Activated effector memory CD4-positive, alpha-beta T cell treated with anti-CD3 and anti-CD28 coated beads, Interleukin-2, amount 50 U/mL, for 16 hours (primary cell): ENCODE measurements at regions not wholly inside any gene's neighbourhood (a gene's known extent, or its start where the extent isn't known, plus 50 kb on each side); places are given as distances from the start of the nearest gene placed in this dataset.
"Not testable (repeated sequence)": the region's sequence is repeated elsewhere in the genome, so short reads cannot be mapped to it uniquely, and the experiment has no call there.

Experiments
- DNase-seq: peaks from one replicate; pipeline ENCODE4 v3.0.0-alpha.2; 2020

- DNase-seq: no peak
Measured at GRCh38 chr18:47727409-47727808, 203.1 kb downstream of the SMAD2 start.

DNA sequence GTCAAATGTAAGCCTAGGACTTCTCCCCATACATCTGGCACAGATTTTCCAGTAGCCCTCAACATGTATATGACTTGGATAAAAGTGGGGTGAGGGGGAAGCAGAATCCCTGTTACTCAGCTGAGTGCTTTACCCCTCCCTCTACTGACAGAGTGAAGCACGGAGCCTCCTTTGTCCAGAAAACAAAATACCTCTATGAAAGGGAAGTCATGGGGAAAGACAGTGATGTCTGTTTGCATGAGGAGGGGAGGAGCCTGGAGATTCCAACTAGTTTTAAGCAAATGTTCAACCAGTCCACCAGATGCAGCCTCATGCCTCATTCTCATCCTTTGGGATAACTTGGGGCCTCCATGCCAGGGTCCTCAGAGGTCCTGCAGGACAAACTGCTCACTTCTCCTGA is 203.9 kb downstream of the SMAD2 start:
- peak; percentile 6 for DNase-seq

- peak; percentile 12 for DNase-seq
Measured at GRCh38 chr18:47725656-47726055, 204.8 kb downstream of the SMAD2 start.

GRCh38 chr18:47724186-47724975 is 206.1 kb downstream of the SMAD2 start:
- DNase-seq: peak; percentile 19

- DNase-seq: no peak
Measured at GRCh38 chr18:47721876-47722275, 208.6 kb downstream of the SMAD2 start.

GRCh38 chr18:47720741-47721140 is 209.7 kb downstream of the SMAD2 start:
- DNase-seq: no peak

DNA sequence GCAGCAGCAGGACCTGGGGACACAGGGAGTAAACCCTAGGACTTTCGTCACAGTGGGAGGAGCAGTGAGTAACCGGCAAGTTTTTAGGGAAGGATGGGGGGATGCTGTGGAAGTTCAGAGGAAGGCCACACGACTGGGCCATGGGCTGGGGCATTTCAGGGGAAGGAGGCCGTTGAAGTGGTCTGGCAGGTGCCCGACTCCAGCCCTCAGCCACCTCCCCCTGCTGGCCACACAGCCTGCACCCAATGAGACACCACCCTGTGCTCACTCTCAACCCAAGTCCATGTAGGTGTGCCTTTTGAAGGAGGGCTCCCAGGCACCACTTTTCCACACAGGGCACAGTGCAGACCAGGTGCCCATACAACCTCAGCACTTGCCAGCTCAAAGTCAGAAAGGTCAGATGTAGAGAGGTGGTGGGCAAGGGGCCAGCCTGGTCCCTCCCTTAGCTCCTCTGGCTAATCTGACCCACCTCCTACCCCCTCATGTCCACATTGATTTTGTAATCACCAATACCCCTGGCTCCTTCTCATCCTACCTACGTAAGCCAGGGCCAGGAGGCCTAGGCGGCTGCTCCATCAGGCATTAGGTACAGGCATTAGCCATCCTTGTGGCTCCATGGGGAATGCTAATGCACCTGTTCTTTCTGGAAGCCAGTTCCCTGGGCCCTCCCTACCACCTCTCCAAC is 211.2 kb downstream of the SMAD2 start:
- DNase-seq: no peak

- no peak for DNase-seq
Measured at GRCh38 chr18:47718646-47719045, 211.8 kb downstream of the SMAD2 start.

- no peak for DNase-seq
Measured at GRCh38 chr18:47717257-47717656, 213.2 kb downstream of the SMAD2 start.

GRCh38 chr18:47716632-47717185 is 213.8 kb downstream of the SMAD2 start:
- DNase-seq: no peak

DNA sequence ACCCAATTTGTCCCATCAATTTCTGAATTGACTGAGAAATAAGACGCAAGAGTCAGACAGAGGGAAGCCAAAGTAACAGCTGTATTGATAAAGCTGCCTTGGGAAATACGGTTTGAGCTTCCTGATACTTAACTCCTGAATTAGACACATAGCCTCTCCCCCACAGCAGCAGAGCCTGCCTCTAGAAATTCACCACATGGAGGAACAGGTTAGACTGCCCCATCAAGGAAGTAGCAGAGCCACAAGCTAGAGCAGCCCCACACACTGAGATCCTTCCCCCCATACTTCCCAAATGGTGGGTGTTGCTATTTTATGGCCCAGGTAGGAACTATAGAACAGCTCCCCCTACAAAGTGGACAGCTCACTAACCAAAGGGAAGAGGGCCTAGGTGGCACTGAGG is 220.0 kb downstream of the SMAD2 start:
- no peak for DNase-seq

DNA sequence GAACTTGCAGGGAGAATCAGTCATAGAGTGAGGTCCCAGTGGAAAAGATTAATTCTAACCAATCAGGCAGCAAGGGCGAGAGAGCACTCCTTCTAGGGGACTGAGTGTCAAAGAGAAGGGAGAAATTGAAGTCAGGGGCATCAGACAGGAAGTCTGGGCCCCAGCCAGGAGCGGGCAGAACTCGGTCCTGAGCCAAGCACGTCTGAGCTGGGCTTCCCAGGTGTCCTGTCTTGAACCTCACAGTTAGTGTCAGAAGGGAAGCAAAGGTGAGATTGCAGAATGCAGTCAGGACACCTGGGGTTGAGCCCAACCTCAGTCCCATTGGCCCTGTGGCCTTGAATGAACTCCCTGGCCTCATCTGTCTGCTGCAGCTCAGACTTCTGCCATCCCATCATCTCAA is 220.9 kb downstream of the SMAD2 start:
- no peak for DNase-seq

DNA sequence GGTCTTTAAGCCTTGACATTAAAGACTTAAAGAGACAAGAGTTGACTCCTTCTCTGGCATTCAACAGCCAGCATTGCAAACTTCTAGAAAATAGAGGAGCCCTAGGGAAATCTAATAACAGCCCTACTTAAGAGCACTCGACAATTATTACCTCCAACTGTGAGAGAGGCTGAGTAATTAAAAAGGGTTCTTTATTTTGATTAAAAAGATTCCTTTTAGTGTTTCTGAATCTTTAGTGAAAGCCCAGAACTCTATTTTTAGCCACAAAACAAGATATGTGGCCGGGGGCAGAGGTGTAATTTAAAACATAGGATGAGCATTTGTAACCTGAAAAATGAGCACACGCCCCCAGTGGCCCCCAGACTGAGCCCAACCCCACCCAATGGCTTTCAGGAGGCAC is 222.3 kb downstream of the SMAD2 start:
- DNase-seq: no peak

GRCh38 chr18:47701134-47701533 is 229.3 kb downstream of the SMAD2 start:
- no peak for DNase-seq

- no peak for DNase-seq
Measured at GRCh38 chr18:47696870-47697269, 233.6 kb downstream of the SMAD2 start.

- DNase-seq: no peak
Measured at GRCh38 chr18:47691611-47692010, 238.8 kb downstream of the SMAD2 start.

- DNase-seq: not testable (repeated sequence)
Measured at GRCh38 chr18:47690778-47691177, 239.7 kb downstream of the SMAD2 start.

GRCh38 chr18:47689371-47689770 is 241.1 kb downstream of the SMAD2 start:
- no peak for DNase-seq

DNA sequence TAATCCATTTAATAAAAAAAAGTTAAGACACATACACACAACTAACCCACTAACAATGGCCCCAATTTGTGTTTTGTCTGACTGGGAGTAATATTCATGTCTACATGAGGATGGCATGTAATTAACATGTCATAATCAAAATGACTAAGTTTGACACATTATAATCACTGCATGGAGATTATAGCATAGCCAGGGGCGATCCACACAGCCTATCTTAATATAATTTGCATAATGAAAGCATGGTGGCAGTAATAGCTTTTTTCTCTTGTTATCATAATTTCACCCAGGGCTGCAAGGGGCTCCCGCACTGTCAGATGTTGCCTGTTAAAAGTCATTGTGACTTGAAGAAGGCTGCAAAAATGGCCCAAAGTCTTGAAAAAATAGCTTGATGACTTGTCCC is 243.7 kb downstream of the SMAD2 start:
- no peak for DNase-seq

- no peak for DNase-seq
Measured at GRCh38 chr18:47683774-47684173, 246.7 kb downstream of the SMAD2 start.

DNA sequence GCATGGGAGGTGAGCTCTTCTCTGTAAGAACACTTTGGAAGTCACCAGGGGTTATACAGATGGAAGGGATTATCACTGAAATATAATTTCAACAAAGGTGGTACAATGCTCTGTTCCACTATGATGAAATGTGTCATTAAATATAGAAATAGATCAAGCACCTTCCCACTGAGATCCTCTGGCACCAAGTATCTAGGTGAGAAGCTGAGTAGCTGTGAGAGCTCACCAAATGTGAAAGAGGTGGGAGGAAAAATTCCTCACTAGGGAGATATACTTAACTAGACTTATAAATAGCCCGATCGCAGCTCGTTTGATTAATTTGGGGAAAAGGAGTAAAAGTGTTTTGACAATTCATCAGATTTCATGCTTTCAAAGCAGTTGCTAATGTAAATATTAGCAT is 247.6 kb downstream of the SMAD2 start:
- no peak for DNase-seq

DNA sequence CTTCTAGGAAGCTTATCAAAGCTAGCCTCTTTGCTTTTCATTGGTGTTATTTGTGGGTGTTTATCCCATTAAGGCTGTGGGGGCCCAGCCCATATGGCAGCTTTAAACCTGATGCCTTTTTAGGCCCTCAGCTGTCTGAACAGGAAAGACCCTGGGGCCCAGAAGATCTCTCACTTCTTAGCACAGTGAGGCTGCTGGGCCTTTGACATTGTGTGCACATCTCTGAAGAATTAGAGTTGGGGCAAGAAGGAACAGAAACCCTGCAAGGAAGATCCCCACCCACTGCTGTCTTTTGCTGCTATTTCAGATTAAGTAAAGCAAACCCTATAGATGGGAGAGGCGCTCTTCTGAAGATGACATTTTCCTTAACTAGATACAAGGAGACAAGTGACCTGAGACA is 250.0 kb downstream of the SMAD2 start:
- DNase-seq: no peak

GRCh38 chr18:47679864-47680263 is 250.6 kb downstream of the SMAD2 start:
- no peak for DNase-seq

GRCh38 chr18:47677952-47678351 is 252.5 kb downstream of the SMAD2 start:
- no peak for DNase-seq
